Nephron progenitor cell (in vitro differentiated cells): ENCODE measurements at regions not wholly inside any gene's neighbourhood (a gene's known extent, or its start where the extent isn't known, plus 50 kb on each side); places are given as distances from the start of the nearest gene placed in this dataset.

ENCODE experiments used
- DNase-seq: peaks from one replicate; pipeline ENCODE4 v3.0.0; 2021
- H3K27ac Mint-ChIP-seq: 2 replicates; pipeline ENCODE4 v1.8.0; 2021; ENCODE audit warnings: mild to moderate bottlenecking, moderate library complexity, mixed read lengths
- H3K27me3 Mint-ChIP-seq: 2 replicates; pipeline ENCODE4 v1.8.0; 2021; ENCODE audit warnings: mild to moderate bottlenecking, low read depth, mixed read lengths; ENCODE audit not compliant: poor library complexity
- H3K36me3 Mint-ChIP-seq: 2 replicates; pipeline ENCODE4 v1.8.0; 2021; ENCODE audit warnings: low read depth, mixed read lengths
- H3K4me1 Mint-ChIP-seq: 2 replicates; pipeline ENCODE4 v1.8.0; 2021; ENCODE audit warnings: mixed read lengths
- H3K4me3 Mint-ChIP-seq: 2 replicates; pipeline ENCODE4 v1.8.0; 2021; ENCODE audit warnings: mild to moderate bottlenecking, moderate library complexity, mixed read lengths
- H3K9me3 Mint-ChIP-seq: 2 replicates; pipeline ENCODE4 v1.8.0; 2021; ENCODE audit warnings: mild to moderate bottlenecking, moderate library complexity, mixed read lengths
- TF ChIP-seq, protein P1 (sequence below): fragments of 200-600 bp; sonication (generic); IDR thresholded peaks from 2 replicates; pipeline ENCODE4 v1.5.0; 2021; ENCODE audit warnings: antibody characterized with exemption

DNA sequence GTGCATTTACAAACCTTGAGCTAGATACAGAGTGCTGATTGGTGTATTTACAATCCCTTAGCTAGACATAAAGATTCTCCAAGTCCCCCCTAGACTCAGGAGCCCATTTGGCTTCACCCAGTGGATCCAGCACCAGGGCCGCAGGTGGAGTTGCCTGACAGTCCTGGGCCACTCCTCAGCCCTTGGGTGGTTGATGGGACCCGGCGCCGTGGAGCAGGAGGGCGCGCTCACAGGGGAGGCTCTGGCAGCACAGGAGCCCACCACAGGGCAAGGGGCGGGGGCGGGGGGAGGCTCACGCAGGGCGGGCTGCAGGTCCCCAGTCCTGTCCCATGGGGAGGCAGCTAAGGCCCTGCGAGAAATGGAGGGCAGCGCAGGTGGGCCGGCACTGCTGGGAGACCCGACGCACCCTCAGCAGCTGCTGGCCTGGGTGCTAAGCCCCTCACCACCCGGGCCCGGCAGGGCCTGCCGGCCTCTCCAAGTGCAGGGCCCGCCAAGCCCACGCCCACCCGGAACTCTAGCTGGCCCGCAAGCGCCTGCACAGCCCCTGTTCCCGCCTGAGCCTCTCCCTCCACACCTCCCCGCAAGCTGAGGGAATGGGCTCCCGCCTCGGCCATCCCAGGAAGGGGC lies 613.5 kb downstream of the TLE4 start:
- no peak overlapping the region for H3K27ac Mint-ChIP-seq
- TF ChIP-seq, protein P1, sequence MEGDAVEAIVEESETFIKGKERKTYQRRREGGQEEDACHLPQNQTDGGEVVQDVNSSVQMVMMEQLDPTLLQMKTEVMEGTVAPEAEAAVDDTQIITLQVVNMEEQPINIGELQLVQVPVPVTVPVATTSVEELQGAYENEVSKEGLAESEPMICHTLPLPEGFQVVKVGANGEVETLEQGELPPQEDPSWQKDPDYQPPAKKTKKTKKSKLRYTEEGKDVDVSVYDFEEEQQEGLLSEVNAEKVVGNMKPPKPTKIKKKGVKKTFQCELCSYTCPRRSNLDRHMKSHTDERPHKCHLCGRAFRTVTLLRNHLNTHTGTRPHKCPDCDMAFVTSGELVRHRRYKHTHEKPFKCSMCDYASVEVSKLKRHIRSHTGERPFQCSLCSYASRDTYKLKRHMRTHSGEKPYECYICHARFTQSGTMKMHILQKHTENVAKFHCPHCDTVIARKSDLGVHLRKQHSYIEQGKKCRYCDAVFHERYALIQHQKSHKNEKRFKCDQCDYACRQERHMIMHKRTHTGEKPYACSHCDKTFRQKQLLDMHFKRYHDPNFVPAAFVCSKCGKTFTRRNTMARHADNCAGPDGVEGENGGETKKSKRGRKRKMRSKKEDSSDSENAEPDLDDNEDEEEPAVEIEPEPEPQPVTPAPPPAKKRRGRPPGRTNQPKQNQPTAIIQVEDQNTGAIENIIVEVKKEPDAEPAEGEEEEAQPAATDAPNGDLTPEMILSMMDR: no peak
- H3K27me3 Mint-ChIP-seq: peaks cover 3% of the 10 kb centered on the region
- DNase-seq: no peak
- H3K4me3 Mint-ChIP-seq: no peak overlapping the region
- H3K9me3 Mint-ChIP-seq: peaks cover 39% of the 10 kb centered on the region
- H3K4me1 Mint-ChIP-seq: peaks cover 11% of the 10 kb centered on the region
- H3K36me3 Mint-ChIP-seq: peaks cover 13% of the 10 kb centered on the region

DNA sequence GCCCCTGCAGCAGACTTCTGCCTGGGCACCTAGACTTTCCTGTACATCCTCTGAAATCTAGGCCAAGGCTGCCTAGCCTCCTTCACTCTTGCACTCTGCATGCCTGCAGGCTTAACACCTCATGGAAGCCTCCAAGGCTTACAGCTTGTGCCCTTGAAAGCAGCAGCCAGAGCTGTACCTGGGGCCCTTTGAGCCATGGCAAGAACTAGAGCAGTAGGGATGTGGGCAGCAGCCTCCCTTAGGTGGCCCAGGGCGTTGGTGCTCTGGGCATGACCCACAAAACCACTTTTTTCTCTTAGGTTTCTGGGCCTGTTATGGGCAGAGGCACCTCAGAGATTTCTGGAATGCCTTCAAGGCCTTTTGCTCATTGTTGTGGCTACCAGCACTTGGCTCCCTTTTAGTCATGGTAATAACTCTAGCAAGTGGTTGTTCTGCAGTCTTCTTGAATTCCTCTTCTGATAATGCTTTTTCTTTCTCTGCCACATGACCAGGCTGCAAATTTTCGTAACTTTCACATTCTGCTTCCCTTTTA lies 606.2 kb downstream of the TLE4 start:
- DNase-seq: no peak
- Mint-ChIP-seq H3K4me3 (no peak overlapping the region), H3K9me3 (peaks cover 45% of the 10 kb centered on the region), H3K27ac (no peak overlapping the region), H3K27me3 (no peaks in the 10 kb centered on the region), H3K36me3 (peaks cover 13% of the 10 kb centered on the region), H3K4me1 (peaks cover 3% of the 10 kb centered on the region)
- TF ChIP-seq, protein P1: no peak

DNA sequence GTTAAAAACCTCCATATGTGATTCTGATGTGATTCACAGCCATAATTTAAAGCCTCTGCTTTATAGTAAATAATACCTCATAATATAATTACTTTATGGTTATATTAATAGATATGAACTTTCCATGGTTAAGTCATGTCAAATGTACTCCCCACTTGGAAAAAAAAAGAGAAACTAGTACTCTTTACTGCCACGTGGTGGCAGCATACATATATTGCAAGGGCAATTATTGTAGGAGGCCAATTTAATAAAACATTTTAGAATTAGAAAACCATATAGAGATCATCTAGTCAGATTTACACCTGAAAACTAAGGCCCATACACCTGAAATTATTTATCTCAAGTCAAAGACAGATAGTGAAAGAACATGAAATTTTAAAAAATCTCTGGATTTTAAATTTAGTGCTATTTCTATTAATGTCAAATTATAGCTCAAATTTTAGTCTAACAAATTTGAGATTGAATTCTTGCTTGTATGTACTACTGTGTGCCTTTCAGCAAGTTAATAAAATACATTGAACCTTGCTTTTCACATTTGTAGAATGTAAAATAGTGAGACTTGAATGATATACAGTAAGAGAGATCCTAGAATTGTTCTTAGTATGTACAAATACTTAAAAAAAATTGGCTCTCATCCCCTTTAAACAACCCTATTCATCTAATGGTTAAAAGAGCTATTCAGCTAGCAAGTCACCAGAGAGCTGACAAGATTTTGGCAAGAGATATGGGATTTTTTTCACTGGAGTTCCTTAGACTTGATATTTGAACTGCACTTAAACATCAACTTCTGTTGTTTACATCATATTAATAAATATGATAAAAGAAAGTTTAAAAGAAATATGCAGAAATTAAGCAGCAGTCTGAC lies 603.8 kb downstream of the TLE4 start:
- peak; percentile 25 for DNase-seq
- no peak overlapping the region for H3K27ac Mint-ChIP-seq
- H3K36me3 Mint-ChIP-seq: peaks cover 20% of the 10 kb centered on the region
- H3K4me3 Mint-ChIP-seq: no peak overlapping the region
- H3K9me3 Mint-ChIP-seq: peaks cover 39% of the 10 kb centered on the region
- H3K4me1 Mint-ChIP-seq: peaks cover 3% of the 10 kb centered on the region
- TF ChIP-seq, protein P1: peak; percentile 77
- no peaks in the 10 kb centered on the region for H3K27me3 Mint-ChIP-seq

DNA sequence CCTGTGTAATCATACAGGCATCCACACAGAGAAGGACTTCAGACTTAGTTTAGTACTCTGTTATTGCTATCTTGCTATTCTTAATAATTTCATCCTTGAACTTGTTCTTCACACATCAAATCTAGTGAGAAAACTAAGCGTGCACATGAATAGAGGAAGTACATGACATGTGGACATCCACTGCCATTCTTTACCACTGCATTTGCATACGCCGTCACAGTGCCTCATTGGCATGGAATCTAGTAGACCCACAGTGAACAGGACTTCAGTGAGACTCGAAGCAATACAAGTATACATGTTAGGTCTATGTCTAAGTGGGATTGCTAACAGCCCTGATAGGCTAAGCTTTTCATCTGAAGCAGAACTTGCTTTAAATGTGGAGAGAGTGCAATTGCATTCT lies 592.1 kb downstream of the TLE4 start:
- Mint-ChIP-seq H3K9me3 (no peaks in the 10 kb centered on the region), H3K36me3 (no peaks in the 10 kb centered on the region), H3K4me3 (no peak overlapping the region), H3K27me3 (no peaks in the 10 kb centered on the region), H3K4me1 (peaks cover 6% of the 10 kb centered on the region), H3K27ac (no peak overlapping the region)
- TF ChIP-seq, protein P1: no peak
- no peak for DNase-seq

DNA sequence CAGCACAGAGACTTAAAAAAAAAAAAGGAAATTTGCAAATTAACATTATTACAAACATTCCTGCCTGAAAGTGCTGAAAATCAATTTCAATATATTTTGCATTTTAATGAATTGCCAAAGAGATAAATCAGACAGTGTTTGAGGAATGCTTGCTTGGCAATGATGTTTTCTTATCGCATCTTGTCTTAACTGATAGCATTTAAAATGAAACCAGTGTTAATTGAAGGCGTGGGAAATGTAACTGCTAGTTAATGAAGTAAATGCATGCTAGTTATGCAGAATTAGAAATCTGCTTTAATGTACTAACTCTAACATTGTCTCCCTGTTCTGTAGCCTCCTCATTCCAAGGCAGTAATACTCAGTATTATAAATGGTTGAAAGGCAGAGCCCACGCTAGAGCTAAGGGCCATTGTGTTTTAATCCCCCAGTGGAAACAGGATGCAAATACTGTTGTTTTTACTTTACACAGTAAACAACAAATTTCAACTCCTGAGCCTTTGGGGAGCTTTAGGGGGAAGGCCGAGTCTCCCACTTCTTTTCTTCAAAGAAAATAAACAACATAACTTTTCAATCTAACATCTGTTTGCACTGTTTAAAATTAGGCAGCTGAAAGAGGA lies 586.9 kb downstream of the TLE4 start:
- peaks cover 2% of the 10 kb centered on the region for H3K36me3 Mint-ChIP-seq
- DNase-seq: no peak
- peaks cover 35% of the 10 kb centered on the region for H3K4me1 Mint-ChIP-seq
- TF ChIP-seq, protein P1: no peak
- H3K9me3 Mint-ChIP-seq: peaks cover 3% of the 10 kb centered on the region
- no peak overlapping the region for H3K4me3 Mint-ChIP-seq
- H3K27ac Mint-ChIP-seq: no peak overlapping the region
- no peaks in the 10 kb centered on the region for H3K27me3 Mint-ChIP-seq
